ENCODE measurements at regions not wholly inside any gene's neighbourhood (a gene's known extent, or its start where the extent isn't known, plus 50 kb on each side); places are given as distances from the start of the nearest gene placed in this dataset.

- no peak for DNase-seq
- intact Hi-C loops (cut with DNase I), result no loop called here
Measured at GRCh38 chr13:103373916-103374315, 307.7 kb upstream of the SLC10A2 start.

GRCh38 chr13:103371271-103371670, 305.1 kb upstream of the SLC10A2 start:
- no peak for DNase-seq
- intact Hi-C loops (cut with DNase I), result no loop called here

DNA sequence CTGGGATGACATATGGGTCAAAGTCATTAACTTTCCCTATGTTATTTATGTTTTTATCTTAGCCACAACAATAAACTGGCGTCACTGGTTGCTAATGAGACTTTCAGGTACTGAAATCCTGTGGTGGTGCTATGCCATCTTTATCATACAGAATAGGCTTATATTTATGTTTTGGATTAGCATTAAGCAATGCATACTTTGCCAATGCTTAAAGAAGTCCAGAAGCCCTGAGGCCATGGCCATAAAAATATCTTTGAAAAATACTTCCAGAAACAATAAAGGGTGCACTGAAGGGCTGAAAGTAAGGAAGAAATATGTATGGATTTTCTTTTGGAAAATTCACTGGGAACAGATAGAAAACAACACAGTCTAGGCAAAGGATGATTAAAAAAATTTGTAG, 304.6 kb upstream of the SLC10A2 start:
- DNase-seq, result no peak
- intact Hi-C loops (cut with DNase I), result no loop called here

GRCh38 chr13:103358255-103358932, 292.2 kb upstream of the SLC10A2 start:
- no peak for DNase-seq
- intact Hi-C loops (cut with DNase I), result no loop called here

GRCh38 chr13:103356226-103356864, 290.1 kb upstream of the SLC10A2 start:
- intact Hi-C loops (cut with DNase I), result no loop called here
- DNase-seq, result no peak

DNA sequence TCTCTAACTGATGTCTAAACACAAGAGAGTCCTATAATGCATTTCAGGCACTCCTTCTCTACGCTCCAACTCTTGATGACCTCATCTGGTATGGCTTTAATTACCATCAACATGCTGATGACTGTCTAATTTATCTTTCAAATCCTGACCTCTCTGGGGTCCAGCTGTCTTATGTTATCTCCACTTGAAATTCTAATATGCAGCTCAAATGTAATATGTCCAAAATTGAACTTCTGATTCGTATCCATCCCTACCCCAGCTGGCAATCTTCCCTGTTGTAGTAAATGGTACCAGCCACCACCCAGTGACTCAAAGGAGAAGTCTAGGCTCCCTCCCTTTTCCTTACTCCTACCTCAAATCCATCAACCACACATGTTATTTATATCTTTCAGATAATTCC, 288.0 kb upstream of the SLC10A2 start:
- no peak for DNase-seq
- intact Hi-C loops (cut with DNase I), result no loop called here

- peak in 1 of 10 donors; percentile 43 for DNase-seq
- intact Hi-C loops (cut with DNase I), result no loop called here
Measured at GRCh38 chr13:103351035-103351828, 285.0 kb upstream of the SLC10A2 start.

DNA sequence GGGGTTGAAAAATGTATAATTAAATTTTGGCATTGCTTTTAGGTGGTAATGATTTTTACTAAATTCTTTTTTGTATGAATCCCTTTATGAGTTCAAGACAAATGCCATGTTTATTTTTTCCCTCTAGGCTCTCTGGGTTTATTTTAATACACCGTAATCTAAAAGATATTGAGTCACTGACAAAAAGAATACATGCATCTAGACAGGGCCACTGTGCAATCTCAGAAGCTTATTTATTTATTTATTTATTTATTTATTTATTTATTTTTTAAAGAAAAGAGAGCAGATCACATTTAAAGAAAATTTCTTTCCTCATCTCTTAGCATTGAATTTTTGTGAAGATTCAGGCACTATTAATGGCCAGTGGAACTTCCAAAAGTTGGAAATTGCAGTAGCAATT, 283.9 kb upstream of the SLC10A2 start:
- intact Hi-C loops (cut with DNase I), result no loop called here
- no peak for DNase-seq

GRCh38 chr13:103349211-103349980, 283.2 kb upstream of the SLC10A2 start:
- intact Hi-C loops (cut with DNase I), result no loop called here
- DNase-seq, result peak in 1 of 10 donors; percentile 47

GRCh38 chr13:103335241-103335640, 269.0 kb upstream of the SLC10A2 start:
- intact Hi-C loops (cut with DNase I), result no loop called here
- DNase-seq, result no peak

GRCh38 chr13:103331924-103332323, 265.7 kb upstream of the SLC10A2 start:
- no peak for DNase-seq
- intact Hi-C loops (cut with DNase I), result no loop called here

GRCh38 chr13:103328899-103329298, 262.7 kb upstream of the SLC10A2 start:
- intact Hi-C loops (cut with DNase I), result no loop called here
- no peak for DNase-seq

GRCh38 chr13:103326326-103326725, 260.1 kb upstream of the SLC10A2 start:
- no peak for DNase-seq

DNA sequence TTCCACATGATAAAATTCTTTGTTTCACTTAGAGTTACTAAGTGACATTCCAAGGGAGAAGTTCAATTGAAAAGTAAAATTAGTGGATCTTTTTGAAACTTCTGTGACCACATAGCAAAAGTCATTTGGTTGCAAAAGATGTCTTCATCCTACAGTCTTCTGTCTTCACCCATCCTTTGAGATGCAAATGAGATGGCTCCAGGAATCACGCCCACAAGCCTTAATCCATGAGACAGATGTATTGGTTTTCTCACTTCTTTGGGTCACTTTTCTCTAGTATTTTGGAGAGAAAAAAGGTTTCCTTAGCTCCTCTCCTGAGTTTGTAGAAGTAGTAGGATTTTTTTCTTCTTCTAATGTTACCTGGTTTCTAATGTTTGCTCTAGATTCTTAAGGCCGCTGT, 259.5 kb upstream of the SLC10A2 start:
- intact Hi-C loops (cut with DNase I), result no loop called here
- no peak for DNase-seq

More at GRCh38 chr13:103326326-103326725, 260.1 kb upstream of the SLC10A2 start:
- intact Hi-C loops (cut with DNase I), result no loop called here

GRCh38 chr13:103324641-103325040, 258.4 kb upstream of the SLC10A2 start:
- DNase-seq, result no peak
- intact Hi-C loops (cut with DNase I), result no loop called here

GRCh38 chr13:103315711-103316110, 249.5 kb upstream of the SLC10A2 start:
- intact Hi-C loops (cut with DNase I), result no loop called here
- DNase-seq, result no peak

GRCh38 chr13:103312467-103312866, 246.2 kb upstream of the SLC10A2 start:
- intact Hi-C loops (cut with DNase I), result no loop called here

GRCh38 chr13:103308667-103309066, 242.4 kb upstream of the SLC10A2 start:
- DNase-seq, result peak in 2 of 10 donors; percentile 35 to 58
- intact Hi-C loops (cut with DNase I), result no loop called here

More at GRCh38 chr13:103312467-103312866, 246.2 kb upstream of the SLC10A2 start:
- DNase-seq, result no peak

GRCh38 chr13:103306163-103306562, 239.9 kb upstream of the SLC10A2 start:
- intact Hi-C loops (cut with DNase I), result no loop called here
- no peak for DNase-seq

DNA sequence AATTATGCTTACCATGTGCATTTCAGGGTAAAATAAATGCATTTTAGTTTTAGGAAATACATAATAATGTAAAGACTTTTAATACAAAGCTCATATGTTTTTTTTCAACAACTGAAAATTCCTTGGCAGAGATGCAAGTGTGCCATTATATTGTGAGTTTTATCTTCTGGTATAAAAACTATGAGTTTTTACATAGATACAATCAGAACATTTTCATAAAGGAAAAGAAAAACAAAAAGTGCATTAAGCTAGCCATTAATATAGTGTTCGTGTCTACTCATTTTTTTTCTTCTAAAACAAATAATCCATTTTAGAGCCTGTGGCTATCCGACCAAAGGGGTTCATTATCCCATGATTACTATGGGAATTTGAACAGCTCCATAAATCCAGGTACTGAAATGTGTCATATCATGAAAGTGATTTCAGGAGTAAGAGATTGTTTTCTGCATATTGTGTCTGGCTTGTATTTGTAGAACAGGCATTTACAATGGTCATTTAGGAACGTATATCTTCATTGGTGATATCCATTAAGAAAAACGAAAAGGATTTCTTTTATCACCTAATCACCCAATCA, 236.9 kb upstream of the SLC10A2 start:
- intact Hi-C loops (cut with DNase I), result no loop called here
- DNase-seq, result no peak

All from posterior cingulate gyrus (tissue), 11 donors.